ENCODE measurements at regions not wholly inside any gene's neighbourhood (a gene's known extent, or its start where the extent isn't known, plus 50 kb on each side); places are given as distances from the start of the nearest gene placed in this dataset.

- TF ChIP-seq REST (IDR thresholded peaks at IDR 0.05; ENCODE audit: borderline replicate concordance) (no peak), EP300 (conservative IDR thresholded peaks at IDR 0.05; ENCODE audit: poor library complexity, severe bottlenecking) (no peak), RAD21 (conservative IDR thresholded peaks at IDR 0.05) (no peak), CTCF (IDR thresholded peaks at IDR 0.05; ENCODE audit: poor library complexity, severe bottlenecking) (no peak), EZH2 (IDR thresholded peaks at IDR 0.05; ENCODE audit: borderline replicate concordance, insufficient read depth, low read length, poor library complexity, severe bottlenecking) (no peak), TAF1 (IDR thresholded peaks at IDR 0.05; ENCODE audit: low read depth) (no peak), MXI1 (conservative IDR thresholded peaks at IDR 0.05; ENCODE audit: poor library complexity, severe bottlenecking) (no peak), POLR2AphosphoS5 (IDR thresholded peaks at IDR 0.05) (no peak)
- H2AFZ ChIP-seq (ENCODE audit: low read depth, low read length) = no peak overlapping the region
- H3K9ac ChIP-seq (ENCODE audit: low read length) = peak overlapping the region; percentile 15
- no peak overlapping the region for H3K27ac ChIP-seq (ENCODE audit: low read length)
- H3K36me3 ChIP-seq (ENCODE audit: insufficient read depth, low read length) = no peaks in the 10 kb centered on the region
- H4K20me1 ChIP-seq (ENCODE audit: insufficient read depth) = no peaks in the 10 kb centered on the region
- H3K9me2 ChIP-seq (ENCODE audit: insufficient read depth, low read length) = no peaks in the 10 kb centered on the region
- no peaks in the 10 kb centered on the region for H3K79me2 ChIP-seq (replicated peaks; ENCODE audit: insufficient read depth, low read length)
- no peak overlapping the region for H3K4me2 ChIP-seq (ENCODE audit: low read length)
- H3K4me3 ChIP-seq (ENCODE audit: low read length) = no peak overlapping the region
- no peaks in the 10 kb centered on the region for H3F3A ChIP-seq (ENCODE audit: insufficient read depth, low read length, poor library complexity, severe bottlenecking)
- H3K9me3 ChIP-seq (ENCODE audit: low read length) = no peaks in the 10 kb centered on the region
- no peaks in the 10 kb centered on the region for H3K27me3 ChIP-seq (ENCODE audit: insufficient read depth, low read depth, low read length)
These were observed 91.9 kb upstream of the NEURL1B start for GRCh38 chr5:172548981-172549687.

GRCh38 chr5:172548311-172548731, 92.7 kb upstream of the NEURL1B start:
- Histone ChIP-seq H2AFZ (ENCODE audit: low read depth, low read length) (no peak overlapping the region), H3K9me3 (ENCODE audit: low read length) (no peaks in the 10 kb centered on the region), H3K9ac (ENCODE audit: low read length) (peak overlapping the region; percentile 15), H3K36me3 (ENCODE audit: insufficient read depth, low read length) (no peaks in the 10 kb centered on the region), H3K27ac (ENCODE audit: low read length) (peak overlapping the region; percentile 5), H3K9me2 (ENCODE audit: insufficient read depth, low read length) (no peaks in the 10 kb centered on the region), H3K4me2 (ENCODE audit: low read length) (no peak overlapping the region), H3K4me3 (ENCODE audit: low read length) (no peak overlapping the region), H3F3A (ENCODE audit: insufficient read depth, low read length, poor library complexity, severe bottlenecking) (no peaks in the 10 kb centered on the region), H4K20me1 (ENCODE audit: insufficient read depth) (no peaks in the 10 kb centered on the region), H3K27me3 (ENCODE audit: insufficient read depth, low read depth, low read length) (no peaks in the 10 kb centered on the region), H3K79me2 (replicated peaks; ENCODE audit: insufficient read depth, low read length) (no peaks in the 10 kb centered on the region)
- TF ChIP-seq CTCF (IDR thresholded peaks at IDR 0.05; ENCODE audit: poor library complexity, severe bottlenecking) (no peak), POLR2AphosphoS5 (IDR thresholded peaks at IDR 0.05) (no peak), RAD21 (conservative IDR thresholded peaks at IDR 0.05) (no peak), MXI1 (conservative IDR thresholded peaks at IDR 0.05; ENCODE audit: poor library complexity, severe bottlenecking) (no peak), EP300 (conservative IDR thresholded peaks at IDR 0.05; ENCODE audit: poor library complexity, severe bottlenecking) (no peak), EZH2 (IDR thresholded peaks at IDR 0.05; ENCODE audit: borderline replicate concordance, insufficient read depth, low read length, poor library complexity, severe bottlenecking) (no peak), REST (IDR thresholded peaks at IDR 0.05; ENCODE audit: borderline replicate concordance) (no peak), TAF1 (IDR thresholded peaks at IDR 0.05; ENCODE audit: low read depth) (no peak), SMC3 (conservative IDR thresholded peaks at IDR 0.05; ENCODE audit: poor library complexity) (no peak)

Measured in neural cell (in vitro differentiated cells).